DOHH2 (cell line): ENCODE measurements at regions not wholly inside any gene's neighbourhood (a gene's known extent, or its start where the extent isn't known, plus 50 kb on each side); places are given as distances from the start of the nearest gene placed in this dataset.

Experiments used
- H3F3A ChIP-seq: fragments of 200-600 bp; sonication (generic), shearing (Covaris generic); 2 replicates; pipeline ENCODE4 v1.6.0; 2016; ENCODE audit warnings: antibody characterized with exemption, mild to moderate bottlenecking; ENCODE audit not compliant: control insufficient read depth, insufficient read depth
- H3K27ac ChIP-seq: fragments of 200-600 bp; sonication (generic); 2 replicates; pipeline ENCODE4 v1.5.1; 2014; ENCODE audit warnings: low read depth, mild to moderate bottlenecking, low read length, moderate library complexity
- H3K27me3 ChIP-seq: fragments of 200-600 bp; sonication (generic); 2 replicates; pipeline ENCODE4 v1.6.1; 2014; ENCODE audit warnings: mild to moderate bottlenecking, low read length, mixed read lengths; ENCODE audit not compliant: control insufficient read depth
- H3K36me3 ChIP-seq: fragments of 200-600 bp; sonication (generic); 2 replicates; pipeline ENCODE4 v1.6.1; 2014; ENCODE audit warnings: mild to moderate bottlenecking, low read length, moderate library complexity, mixed read lengths; ENCODE audit not compliant: control insufficient read depth
- H3K4me1 ChIP-seq: fragments of 200-600 bp; sonication (generic); 2 replicates; pipeline ENCODE4 v1.6.1; 2014; ENCODE audit warnings: mild to moderate bottlenecking, low read length, mixed read lengths; ENCODE audit not compliant: control insufficient read depth
- H3K4me2 ChIP-seq: fragments of 200-600 bp; sonication (generic); 2 replicates; pipeline ENCODE4 v1.6.0; 2014; ENCODE audit warnings: mild to moderate bottlenecking, low read length, moderate library complexity
- H3K4me3 ChIP-seq: fragments of 200-600 bp; sonication (generic); 2 replicates; pipeline ENCODE4 v1.5.1; 2014; ENCODE audit warnings: mild to moderate bottlenecking, low read length, mixed read lengths
- H3K79me2 ChIP-seq: fragments of 200-600 bp; sonication (generic); 2 replicates; pipeline ENCODE4 v1.6.1; 2014; ENCODE audit warnings: mild to moderate bottlenecking, low read length, mixed read lengths; ENCODE audit not compliant: control insufficient read depth
- H3K9me2 ChIP-seq: fragments of 200-600 bp; sonication (generic); replicated peaks from 2 replicates; pipeline ENCODE4 v1.6.1; 2014; ENCODE audit warnings: mild to moderate bottlenecking, low read length, mixed read lengths; ENCODE audit not compliant: control insufficient read depth
- H3K9me3 ChIP-seq: fragments of 200-600 bp; sonication (generic); 2 replicates; pipeline ENCODE4 v1.6.1; 2014; ENCODE audit warnings: antibody characterized with exemption, low read length, mixed read lengths; ENCODE audit not compliant: control insufficient read depth, insufficient read depth
- H4K20me1 ChIP-seq: fragments of 200-600 bp; sonication (generic); 2 replicates; pipeline ENCODE4 v1.6.0; 2014; ENCODE audit warnings: low read depth, mild to moderate bottlenecking, antibody characterized with exemption, low read length, moderate library complexity; ENCODE audit not compliant: control insufficient read depth, insufficient read depth
- CTCF ChIP-seq: fragments of 200-600 bp; sonication (generic); IDR thresholded peaks from one replicate; pipeline ENCODE4 v1.5.1; 2014; ENCODE audit warnings: antibody characterized with exemption, mild to moderate bottlenecking, low read depth, low read length; ENCODE audit not compliant: poor library complexity, severe bottlenecking
- EZH2phosphoT487 ChIP-seq: fragments of 200-600 bp; sonication (generic); IDR thresholded peaks from 2 replicates; pipeline ENCODE4 v1.6.1; 2017; ENCODE audit warnings: borderline replicate concordance, mild to moderate bottlenecking, antibody characterized with exemption, low read length, moderate library complexity, mixed read lengths

GRCh38 chr20:58135441-58136148, 92.9 kb downstream of the ANKRD60 start:
- Histone ChIP-seq H3K27me3 (peaks cover 38% of the 10 kb centered on the region), H3K4me2 (no peak overlapping the region), H3K4me1 (no peaks in the 10 kb centered on the region), H3K79me2 (no peaks in the 10 kb centered on the region), H3K36me3 (no peaks in the 10 kb centered on the region), H3K9me2 (no peaks in the 10 kb centered on the region), H4K20me1 (no peaks in the 10 kb centered on the region), H3K9me3 (no peaks in the 10 kb centered on the region), H3F3A (no peaks in the 10 kb centered on the region), H3K27ac (no peak overlapping the region), H3K4me3 (no peak overlapping the region)
- no peak for TF ChIP-seq EZH2phosphoT487
- no peak for TF ChIP-seq CTCF

- Histone ChIP-seq H3K4me1 (no peaks in the 10 kb centered on the region), H3K27me3 (peaks cover 38% of the 10 kb centered on the region), H3K9me3 (no peaks in the 10 kb centered on the region), H3K9me2 (no peaks in the 10 kb centered on the region), H3K4me3 (no peak overlapping the region), H3K4me2 (no peak overlapping the region), H4K20me1 (no peaks in the 10 kb centered on the region), H3F3A (no peaks in the 10 kb centered on the region), H3K27ac (no peak overlapping the region), H3K79me2 (no peaks in the 10 kb centered on the region), H3K36me3 (no peaks in the 10 kb centered on the region)
- TF ChIP-seq CTCF (no peak), EZH2phosphoT487 (no peak)
These were observed 95.2 kb downstream of the ANKRD60 start for GRCh38 chr20:58133020-58133808.

- H4K20me1 ChIP-seq = no peaks in the 10 kb centered on the region
- H3K79me2 ChIP-seq = no peaks in the 10 kb centered on the region
- no peak overlapping the region for H3K4me3 ChIP-seq
- H3K4me1 ChIP-seq = no peaks in the 10 kb centered on the region
- no peaks in the 10 kb centered on the region for H3K36me3 ChIP-seq
- no peaks in the 10 kb centered on the region for H3F3A ChIP-seq
- H3K4me2 ChIP-seq = no peak overlapping the region
- TF ChIP-seq CTCF (no peak), EZH2phosphoT487 (no peak)
- H3K27me3 ChIP-seq = peaks cover 36% of the 10 kb centered on the region
- H3K9me2 ChIP-seq = no peaks in the 10 kb centered on the region
- H3K27ac ChIP-seq = no peak overlapping the region
- no peaks in the 10 kb centered on the region for H3K9me3 ChIP-seq
These were observed 96.8 kb downstream of the ANKRD60 start for GRCh38 chr20:58131551-58132142.
